ENCODE measurements at regions not wholly inside any gene's neighbourhood (a gene's known extent, or its start where the extent isn't known, plus 50 kb on each side); places are given as distances from the start of the nearest gene placed in this dataset.
A peak's percentile ranks its signal among the peaks of the same experiment; 100 is the strongest.
"Not testable (repeated sequence)": the region's sequence is repeated elsewhere in the genome, so short reads cannot be mapped to it uniquely, and the experiment has no call there.

- no peak for DNase-seq (ENCODE audit: extremely low read depth, low read depth)
Observed at GRCh38 chr3:109648027-109648426, 310.7 kb upstream of the DPPA4 start.

DNA sequence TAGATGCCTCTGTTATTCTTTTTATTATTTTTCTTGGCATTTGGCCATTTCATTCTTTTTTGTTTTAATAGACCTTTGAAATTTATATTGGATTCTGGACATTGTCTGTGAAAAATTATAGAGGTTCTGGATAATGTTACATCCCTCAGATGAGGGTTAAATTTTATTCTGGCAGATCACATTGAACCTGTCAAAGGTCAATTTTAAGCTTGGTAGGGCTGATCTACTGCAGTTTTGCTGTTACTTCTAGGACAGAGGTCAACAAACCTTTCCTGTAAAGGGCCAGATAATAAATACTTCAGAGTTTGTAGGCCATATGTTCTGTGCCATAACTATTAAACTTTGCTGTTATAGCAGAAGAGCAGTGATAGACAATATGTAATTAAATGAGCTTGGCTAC lies 318.9 kb upstream of the DPPA4 start:
- DNase-seq (ENCODE audit: extremely low read depth, low read depth) = no peak

- no peak for DNase-seq (ENCODE audit: extremely low read depth, low read depth)
Observed at GRCh38 chr3:109678600-109678999, 341.3 kb upstream of the DPPA4 start.

DNA sequence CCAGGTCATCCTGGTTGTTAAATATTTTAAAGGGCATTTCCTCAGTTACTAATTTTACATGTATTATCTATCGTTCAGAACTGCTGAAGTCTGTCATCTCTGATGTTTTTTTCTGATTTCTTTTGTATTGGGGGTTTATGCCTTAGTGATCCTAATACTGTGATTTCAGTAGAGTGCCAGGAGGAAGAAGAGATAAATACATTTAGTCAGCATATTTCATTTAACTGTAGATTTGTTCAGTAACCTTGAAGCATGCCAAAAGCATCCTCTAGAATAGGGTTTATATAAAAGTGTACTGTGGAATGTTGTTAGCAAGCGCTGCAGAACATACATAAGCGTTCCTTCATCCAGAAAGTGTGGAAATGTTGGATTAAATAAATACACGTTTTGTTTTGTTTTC lies 342.3 kb upstream of the DPPA4 start:
- DNase-seq (ENCODE audit: extremely low read depth, low read depth) = no peak

DNA sequence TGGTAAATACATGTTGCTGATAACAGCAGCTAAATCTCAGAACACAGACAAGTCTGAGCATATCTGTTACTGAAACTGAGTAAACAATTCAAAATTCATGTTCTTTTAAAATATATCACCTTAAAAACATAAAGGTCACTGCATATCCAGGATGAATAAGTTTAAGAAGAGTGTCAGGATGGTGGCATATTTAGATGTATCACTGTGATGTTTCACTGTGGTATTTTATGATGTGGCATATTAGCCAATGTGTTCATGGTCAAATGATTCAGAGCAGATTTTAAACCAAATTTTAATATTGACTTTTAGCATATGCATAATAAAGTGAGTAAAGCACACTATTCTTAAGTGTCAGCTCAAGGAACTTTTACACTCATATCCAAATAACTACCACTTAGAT lies 346.4 kb upstream of the DPPA4 start:
- no peak for DNase-seq (ENCODE audit: extremely low read depth, low read depth)

- DNase-seq (ENCODE audit: extremely low read depth, low read depth) = peak; percentile 62
Observed at GRCh38 chr3:109685084-109686079, 348.0 kb upstream of the DPPA4 start.

DNA sequence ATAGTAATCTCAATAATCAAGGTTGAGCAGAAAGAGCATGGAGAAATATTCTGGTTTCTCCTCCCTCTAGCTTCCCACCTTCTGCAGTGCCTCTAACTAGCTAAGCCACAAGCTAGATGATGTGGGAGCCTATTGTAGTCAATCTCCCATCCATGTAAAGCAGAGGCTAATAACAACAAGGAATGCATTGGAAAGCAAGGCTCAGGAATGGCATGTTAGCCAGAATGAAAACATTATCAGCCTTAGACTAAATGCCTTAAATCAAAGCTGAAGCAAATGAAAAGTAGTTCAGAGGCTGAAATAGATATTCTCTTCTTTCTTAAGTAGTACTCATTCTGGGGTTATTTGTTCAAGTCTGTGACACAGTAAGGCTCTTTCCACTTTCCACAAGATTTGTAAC lies 350.3 kb upstream of the DPPA4 start:
- no peak for DNase-seq (ENCODE audit: extremely low read depth, low read depth)

GRCh38 chr3:109696932-109697331 lies 359.6 kb upstream of the DPPA4 start:
- no peak for DNase-seq (ENCODE audit: extremely low read depth, low read depth)

DNA sequence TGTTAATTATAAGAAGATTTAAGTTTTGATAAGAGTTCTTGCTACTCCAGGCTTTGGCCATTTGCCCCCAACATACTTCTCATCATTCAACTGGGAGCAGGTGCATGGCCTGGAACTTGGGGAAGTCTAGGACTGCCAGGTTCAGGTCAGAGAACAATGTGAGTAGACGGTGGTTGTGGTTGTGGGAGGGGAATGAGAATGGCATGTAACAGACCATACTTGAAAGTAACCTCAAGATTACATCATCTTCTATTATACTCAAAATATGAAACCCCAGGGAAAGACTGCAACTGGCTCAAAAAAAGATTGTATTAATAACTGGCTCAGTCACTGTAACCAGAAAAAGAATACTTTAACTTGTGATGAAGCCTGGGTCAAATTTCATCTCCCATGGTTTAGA lies 364.9 kb upstream of the DPPA4 start:
- no peak for DNase-seq (ENCODE audit: extremely low read depth, low read depth)

DNA sequence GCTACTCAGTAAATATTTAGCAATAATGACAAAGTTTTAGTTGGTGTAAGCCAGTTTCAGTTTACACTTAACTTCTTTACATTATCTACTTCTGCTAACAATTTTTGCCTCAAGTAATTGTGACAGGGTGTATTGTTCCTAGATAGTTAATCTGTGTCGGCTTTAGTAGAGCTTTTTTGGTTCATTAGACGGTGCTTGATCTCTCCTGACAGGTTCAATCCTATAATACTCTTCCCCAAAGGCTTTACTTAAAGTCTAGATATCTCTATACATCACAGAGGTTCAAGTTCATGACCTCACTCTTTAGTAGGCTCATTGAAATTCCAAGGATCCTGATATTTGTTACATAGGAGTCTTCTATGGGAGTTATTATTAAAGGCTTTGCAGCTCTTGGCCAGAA lies 365.6 kb upstream of the DPPA4 start:
- no peak for DNase-seq (ENCODE audit: extremely low read depth, low read depth)

DNA sequence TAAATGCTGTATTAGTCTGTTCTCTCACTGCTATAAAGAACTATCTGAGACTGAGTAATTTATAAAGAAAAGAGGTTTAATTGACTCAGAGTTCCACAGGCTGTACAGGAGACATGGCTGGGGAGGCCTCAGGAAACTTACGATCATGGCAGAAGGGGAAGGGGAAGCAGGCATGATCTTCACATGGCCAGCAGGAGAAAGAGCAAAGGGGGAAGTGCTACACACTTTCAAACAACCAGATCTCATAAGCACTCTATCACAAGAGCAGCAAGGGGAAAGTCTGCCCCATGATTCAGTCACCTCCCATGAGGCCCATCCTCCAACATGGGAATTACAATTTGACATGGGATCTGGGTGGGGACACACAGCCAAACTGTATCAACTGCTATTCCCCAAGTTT lies 367.8 kb upstream of the DPPA4 start:
- DNase-seq (ENCODE audit: extremely low read depth, low read depth) = not testable (repeated sequence)

- no peak for DNase-seq (ENCODE audit: extremely low read depth, low read depth)
Observed at GRCh38 chr3:109707617-109708016, 370.3 kb upstream of the DPPA4 start.

DNA sequence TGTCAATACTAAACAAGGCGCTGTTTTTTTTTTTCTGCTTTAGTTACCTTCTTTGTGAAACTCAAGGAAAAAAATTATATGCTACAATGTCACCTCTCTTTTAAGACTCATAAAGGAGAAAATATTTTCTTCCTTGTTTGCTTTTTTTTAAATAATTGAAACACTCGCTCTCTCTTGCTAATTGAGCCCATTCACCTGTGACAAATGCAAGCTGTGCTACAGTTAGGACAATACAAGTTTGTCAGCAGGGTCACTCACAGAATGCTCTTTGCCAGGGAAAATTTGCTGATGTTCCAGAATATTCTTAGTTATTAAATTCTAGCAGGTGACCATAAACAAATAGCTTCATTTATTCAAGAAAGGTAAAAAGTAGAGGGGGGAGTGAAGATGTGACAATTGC lies 375.9 kb upstream of the DPPA4 start:
- DNase-seq (ENCODE audit: extremely low read depth, low read depth) = no peak

DNA sequence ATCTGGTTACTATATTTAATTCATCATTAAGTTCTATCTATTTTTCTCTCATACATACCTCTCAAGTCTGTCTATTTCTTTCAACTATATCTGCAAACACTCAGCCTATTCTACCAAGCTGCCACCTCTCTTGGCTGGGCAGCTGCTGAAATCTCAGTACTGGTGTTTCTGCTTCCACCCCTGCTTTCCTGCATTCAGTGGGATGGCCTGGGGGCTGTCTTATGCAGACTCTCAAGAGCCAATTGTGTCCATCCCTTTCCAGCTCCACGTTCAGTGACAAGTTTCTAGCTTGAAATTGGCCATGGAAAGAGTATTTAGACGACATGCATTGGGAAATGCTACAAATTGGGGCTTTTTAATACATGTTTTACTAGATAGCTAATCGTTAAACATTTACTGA lies 378.4 kb upstream of the DPPA4 start:
- DNase-seq (ENCODE audit: extremely low read depth, low read depth) = no peak

- no peak for DNase-seq (ENCODE audit: extremely low read depth, low read depth)
Observed at GRCh38 chr3:109718850-109719249, 381.5 kb upstream of the DPPA4 start.

DNA sequence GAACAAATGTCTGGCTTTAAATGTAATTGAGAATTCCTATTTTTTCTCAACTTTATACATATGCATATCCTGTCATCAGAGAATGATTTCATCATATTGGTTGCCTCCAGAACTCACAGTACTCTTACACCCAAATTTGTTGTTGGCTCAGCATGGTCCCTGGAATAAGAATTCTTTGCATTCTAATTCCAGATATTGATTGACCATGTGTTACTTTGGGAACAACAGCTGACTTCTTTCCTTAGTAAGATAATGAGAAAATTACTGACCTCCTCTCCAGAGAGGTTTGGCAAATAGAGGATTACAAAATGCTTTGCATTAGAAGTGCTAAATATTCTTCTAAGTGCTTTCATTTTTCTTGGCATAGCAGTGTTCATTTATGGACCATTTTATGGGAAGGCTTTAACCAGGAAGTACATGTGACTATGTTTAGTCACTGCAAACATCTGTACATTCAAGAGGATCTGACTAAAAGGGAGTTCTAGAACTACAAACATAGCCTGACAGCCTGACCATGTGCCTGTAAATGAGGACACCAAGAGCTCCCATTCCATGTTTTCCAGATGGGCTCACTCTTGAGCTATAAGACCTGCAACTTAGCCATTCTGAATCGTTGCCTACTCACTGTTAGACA lies 391.6 kb upstream of the DPPA4 start:
- no peak for DNase-seq (ENCODE audit: extremely low read depth, low read depth)

- peak; percentile 26 for DNase-seq (ENCODE audit: extremely low read depth, low read depth)
Observed at GRCh38 chr3:109731639-109732473, 394.5 kb upstream of the DPPA4 start.

GRCh38 chr3:109743981-109744380 lies 406.6 kb upstream of the DPPA4 start:
- DNase-seq (ENCODE audit: extremely low read depth, low read depth) = no peak

GRCh38 chr3:109772520-109772919 lies 435.2 kb upstream of the DPPA4 start:
- peak; percentile 2 for DNase-seq (ENCODE audit: extremely low read depth, low read depth)

DNA sequence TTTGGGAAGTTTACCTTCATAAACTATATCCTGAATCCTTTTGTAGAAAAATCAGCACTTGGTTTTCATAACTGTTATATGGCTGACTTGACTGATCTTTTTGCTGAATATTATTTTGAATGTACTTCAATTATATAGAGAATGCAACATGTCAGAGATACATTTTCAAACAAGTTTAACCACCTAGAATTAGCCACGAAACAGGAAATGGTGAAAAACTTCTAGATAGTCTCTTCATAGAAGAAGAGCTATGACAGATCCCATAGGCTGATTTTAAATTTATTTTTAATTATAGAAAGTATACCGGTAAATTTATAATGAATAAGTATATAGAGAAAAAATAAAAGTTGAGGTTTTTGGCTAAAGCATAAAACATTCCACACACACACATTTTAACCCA lies 436.8 kb upstream of the DPPA4 start:
- DNase-seq (ENCODE audit: extremely low read depth, low read depth) = no peak

- DNase-seq (ENCODE audit: extremely low read depth, low read depth) = no peak
Observed at GRCh38 chr3:109784285-109784684, 446.9 kb upstream of the DPPA4 start.
